Motor neuron (in vitro differentiated cells): ENCODE measurements at regions not wholly inside any gene's neighbourhood (a gene's known extent, or its start where the extent isn't known, plus 50 kb on each side); places are given as distances from the start of the nearest gene placed in this dataset.
A peak's percentile ranks its signal among the peaks of the same experiment; 100 is the strongest.

Experiments
- ATAC-seq, 8 experiments: fragments of 200-7000 bp; cut with Tn5 transposase; replicated peaks in 6 of 8; 2 replicates each; pipeline ENCODE4 v1.8.0; 2021; ENCODE audit warnings: mild to moderate bottlenecking in 8 of 8, moderate library complexity in 8 of 8
- H3K27ac ChIP-seq, 2 donors: fragments of 250-450 bp; sonication (Bioruptor Pico); 2 replicates each; pipeline ENCODE4 v1.9.0; 2021; ENCODE audit warnings: antibody characterized with exemption in 2 of 2, mild to moderate bottlenecking in 2 of 2, moderate library complexity in 1 of 2
- H3K4me1 ChIP-seq, 2 donors: fragments of 250-450 bp; sonication (Bioruptor Pico); replicated peaks in 1 of 2; 2 replicates each; pipeline ENCODE4 v1.6.1; 2021; ENCODE audit warnings: antibody characterized with exemption in 2 of 2, mild to moderate bottlenecking in 2 of 2, moderate library complexity in 1 of 2
- H3K4me3 ChIP-seq, 5 donors: fragments of 250-450 bp; sonication (Bioruptor Pico); 2 replicates each; pipeline ENCODE4 v1.9.0; 2021; ENCODE audit warnings: antibody characterized with exemption in 5 of 5, mild to moderate bottlenecking in 5 of 5, moderate library complexity in 4 of 5
- WGBS, 10 experiments: fragments of 450-650 bp; shearing (Covaris generic); methylation state at CpG; one replicate each; pipeline ENCODE4 v1.0.0; 2022; 5-methylcytosine and 5-hydroxymethylcytosine counted together
- in situ Hi-C, 9 experiments: fragments of 400-800 bp; cut with MboI; loops; one replicate each; pipeline ENCODE4 v1.15.0; 2021; ENCODE audit warnings: low sequenced_read_pairs in 9 of 9, low pct_unique_long_range_greater_than_20kb in 2 of 9; ENCODE audit not compliant: unreplicated experiment in 9 of 9

GRCh38 chr17:71117466-71117865 is 948.1 kb downstream of the KCNJ2 start:
- no peak overlapping the region for H3K4me3 ChIP-seq
- H3K27ac ChIP-seq, result no peak overlapping the region
- in situ Hi-C loops, result no loop called here
- ATAC-seq, result no peak
- 23 to 65% (median 28%) methylated on average over 2 to 4 of the region's 4 CpGs; no CpG with 5 or more reads in 1 of the 10 experiments for WGBS, 10 experiments
- H3K4me1 ChIP-seq, result peaks cover 0 to 6% of the 10 kb centered on the region in 2 donors

- Histone ChIP-seq H3K4me3 (no peak overlapping the region), H3K27ac (no peak overlapping the region), H3K4me1 (peaks cover 0 to 6% of the 10 kb centered on the region in 2 donors)
- in situ Hi-C loops, result no loop called here
- ATAC-seq, result no peak
- WGBS, 10 experiments, result 46 to 100% (median 84%) methylated on average over 2 to 4 of the region's 4 CpGs
These were observed 948.7 kb downstream of the KCNJ2 start for GRCh38 chr17:71118039-71118438.

GRCh38 chr17:71127416-71127815 is 958.1 kb downstream of the KCNJ2 start:
- Histone ChIP-seq H3K4me1 (no peaks in the 10 kb centered on the region), H3K4me3 (no peak overlapping the region), H3K27ac (no peak overlapping the region)
- WGBS, 10 experiments, result 20 to 100% (median 80%) methylated on average over 1 to 2 of the region's 2 CpGs; no CpG with 5 or more reads in 1 of the 10 experiments
- no peak for ATAC-seq
- in situ Hi-C loops, result loop anchor here in 1 of 9 experiments (25.0 kb wide), 1 partner anchor 335 kb away; no protein-coding TSS in a partner anchor

- no peak for ATAC-seq
- Histone ChIP-seq H3K4me1 (peaks cover 11 to 13% of the 10 kb centered on the region in 2 donors), H3K27ac (no peak overlapping the region), H3K4me3 (no peak overlapping the region)
- in situ Hi-C loops, result loop anchor here in 1 of 9 experiments (25.0 kb wide), 1 partner anchor 320 kb away; no protein-coding TSS in a partner anchor
- WGBS, 10 experiments, result 31 to 75% (median 66%) methylated on average over 1 to 3 of the region's 3 CpGs
These were observed 973.0 kb downstream of the KCNJ2 start for GRCh38 chr17:71142333-71142732.

GRCh38 chr17:71145486-71145885 is 975.3 kb upstream of the SOX9 start:
- Histone ChIP-seq H3K27ac (no peak overlapping the region), H3K4me1 (peaks cover 11 to 13% of the 10 kb centered on the region in 2 donors), H3K4me3 (no peak overlapping the region)
- no peak for ATAC-seq
- 24 to 100% (median 94%) methylated on average over 2 to 3 of the region's 3 CpGs for WGBS, 10 experiments
- in situ Hi-C loops, result loop anchor here in 1 of 9 experiments (25.0 kb wide), 1 partner anchor 317 kb away; no protein-coding TSS in a partner anchor

GRCh38 chr17:71147906-71148305 is 972.9 kb upstream of the SOX9 start:
- Histone ChIP-seq H3K27ac (no peak overlapping the region), H3K4me1 (peaks cover 7 to 21% of the 10 kb centered on the region in 2 donors), H3K4me3 (no peak overlapping the region)
- no peak for ATAC-seq
- in situ Hi-C loops, result loop anchor here in 1 of 9 experiments (25.0 kb wide), 1 partner anchor 314 kb away; no protein-coding TSS in a partner anchor
- 66 to 91% (median 80%) methylated on average over 3 to 10 of the region's 10 CpGs for WGBS, 10 experiments

- WGBS, 10 experiments, result 0 to 100% (median 87%) methylated on average over 1 to 3 of the region's 3 CpGs; no CpG with 5 or more reads in 2 of the 10 experiments
- Histone ChIP-seq H3K4me1 (peaks cover 7 to 21% of the 10 kb centered on the region in 2 donors), H3K4me3 (no peak overlapping the region), H3K27ac (no peak overlapping the region)
- in situ Hi-C loops, result loop anchor here in 1 of 9 experiments (25.0 kb wide), 2 partner anchors 163 to 313 kb away; no protein-coding TSS in a partner anchor
- ATAC-seq, result no peak
These were observed 971.2 kb upstream of the SOX9 start for GRCh38 chr17:71149607-71150006.

- Histone ChIP-seq H3K27ac (no peak overlapping the region), H3K4me1 (no peaks in the 10 kb centered on the region), H3K4me3 (no peak overlapping the region)
- WGBS, 10 experiments, result 7 to 88% (median 57%) methylated on average over 1 to 2 of the region's 2 CpGs; no CpG with 5 or more reads in 1 of the 10 experiments
- no peak for ATAC-seq
- in situ Hi-C loops, result loop anchor here in 1 of 9 experiments (25.0 kb wide), 1 partner anchor 155 kb away; no protein-coding TSS in a partner anchor
These were observed 963.5 kb upstream of the SOX9 start for GRCh38 chr17:71157297-71157696.

- ATAC-seq, result peak in 2 of 8 experiments; percentile 75 to 79
- Histone ChIP-seq H3K4me3 (no peak overlapping the region), H3K27ac (no peak overlapping the region), H3K4me1 (no peaks in the 10 kb centered on the region)
- in situ Hi-C loops, result loop anchor here in 1 of 9 experiments (25.0 kb wide), 1 partner anchor 154 kb away; no protein-coding TSS in a partner anchor
- WGBS, 10 experiments, result 47 to 100% (median 78%) methylated on average over 1 to 4 of the region's 4 CpGs
These were observed 962.4 kb upstream of the SOX9 start for GRCh38 chr17:71158437-71158836.

- in situ Hi-C loops, result loop anchor here in 1 of 9 experiments (25.0 kb wide), 1 partner anchor 149 kb away; no protein-coding TSS in a partner anchor
- H3K27ac ChIP-seq, result no peak overlapping the region
- 39 to 95% (median 74%) methylated on average over 3 to 6 of the region's 6 CpGs for WGBS, 10 experiments
- H3K4me3 ChIP-seq, result no peak overlapping the region
- peak in 1 of 8 experiments; percentile 32 for ATAC-seq
- no peaks in the 10 kb centered on the region for H3K4me1 ChIP-seq
These were observed 957.6 kb upstream of the SOX9 start for GRCh38 chr17:71163121-71163812.

GRCh38 chr17:71163813-71164122 is 957.1 kb upstream of the SOX9 start:
- no peak for ATAC-seq
- H3K27ac ChIP-seq, result no peak overlapping the region
- 58 to 100% (median 94%) methylated on average over 1 to 8 of the region's 8 CpGs for WGBS, 10 experiments
- in situ Hi-C loops, result loop anchor here in 1 of 9 experiments (25.0 kb wide), 1 partner anchor 149 kb away; no protein-coding TSS in a partner anchor
- no peak overlapping the region for H3K4me3 ChIP-seq
- no peaks in the 10 kb centered on the region for H3K4me1 ChIP-seq

- Histone ChIP-seq H3K4me3 (no peak overlapping the region), H3K4me1 (no peaks in the 10 kb centered on the region), H3K27ac (no peak overlapping the region)
- no peak for ATAC-seq
- 49 to 92% (median 71%) methylated on average over 1 to 3 of the region's 3 CpGs for WGBS, 10 experiments
- in situ Hi-C loops, result loop anchor here in 1 of 9 experiments (25.0 kb wide), 1 partner anchor 148 kb away; no protein-coding TSS in a partner anchor
These were observed 956.3 kb upstream of the SOX9 start for GRCh38 chr17:71164561-71164960.

- WGBS, 10 experiments, result 0 to 71% (median 47%) methylated on average over 1 to 2 of the region's 2 CpGs; no CpG with 5 or more reads in 2 of the 10 experiments
- Histone ChIP-seq H3K4me1 (no peaks in the 10 kb centered on the region), H3K4me3 (no peak overlapping the region), H3K27ac (no peak overlapping the region)
- in situ Hi-C loops, result loop anchor here in 1 of 9 experiments (25.0 kb wide), 1 partner anchor 146 kb away; no protein-coding TSS in a partner anchor
- no peak for ATAC-seq
These were observed 954.5 kb upstream of the SOX9 start for GRCh38 chr17:71166311-71166710.
